KOPT-K1 (cell line): ENCODE measurements at regions not wholly inside any gene's neighbourhood (a gene's known extent, or its start where the extent isn't known, plus 50 kb on each side); places are given as distances from the start of the nearest gene placed in this dataset.
"Not testable (repeated sequence)": the region's sequence is repeated elsewhere in the genome, so short reads cannot be mapped to it uniquely, and the experiment has no call there.

Experiments
- H3K27ac ChIP-seq: fragments of 200-600 bp; sonication (generic); 2 replicates; pipeline ENCODE4 v1.5.1; 2016; ENCODE audit warnings: antibody characterized with exemption, mild to moderate bottlenecking, low read depth, low read length; ENCODE audit not compliant: poor library complexity, severe bottlenecking
- H3K36me3 ChIP-seq: fragments of 200-600 bp; sonication (generic); 2 replicates; pipeline ENCODE4 v1.5.1; 2017; ENCODE audit warnings: antibody characterized with exemption, mild to moderate bottlenecking, low read length, moderate library complexity; ENCODE audit not compliant: insufficient read depth
- H3K9me3 ChIP-seq: fragments of 200-600 bp; sonication (generic); 2 replicates; pipeline ENCODE4 v1.5.1; 2017; ENCODE audit warnings: antibody characterized with exemption, low read length, mild to moderate bottlenecking; ENCODE audit not compliant: insufficient read depth, poor library complexity, severe bottlenecking

- H3K9me3 ChIP-seq: peaks cover 8% of the 10 kb centered on the region
- H3K27ac ChIP-seq: no peak overlapping the region
- no peaks in the 10 kb centered on the region for H3K36me3 ChIP-seq
Measured at GRCh38 chr5:15013654-15014463, 142.3 kb upstream of the ANKH start.

- H3K9me3 ChIP-seq: peaks cover 3% of the 10 kb centered on the region
- H3K36me3 ChIP-seq: no peaks in the 10 kb centered on the region
- no peak overlapping the region for H3K27ac ChIP-seq
Measured at GRCh38 chr5:15012061-15012460, 140.5 kb upstream of the ANKH start.

GRCh38 chr5:15010936-15011335, 139.4 kb upstream of the ANKH start:
- no peak overlapping the region for H3K27ac ChIP-seq
- H3K36me3 ChIP-seq: no peaks in the 10 kb centered on the region
- H3K9me3 ChIP-seq: no peaks in the 10 kb centered on the region

GRCh38 chr5:15009420-15009819, 137.8 kb upstream of the ANKH start:
- Histone ChIP-seq H3K36me3 (no peaks in the 10 kb centered on the region), H3K9me3 (no peaks in the 10 kb centered on the region), H3K27ac (no peak overlapping the region)

GRCh38 chr5:15008921-15009320, 137.3 kb upstream of the ANKH start:
- Histone ChIP-seq H3K36me3 (no peaks in the 10 kb centered on the region), H3K27ac (no peak overlapping the region), H3K9me3 (no peaks in the 10 kb centered on the region)

- Histone ChIP-seq H3K27ac (no peak overlapping the region), H3K9me3 (no peaks in the 10 kb centered on the region)
Measured at GRCh38 chr5:15008476-15008875, 136.9 kb upstream of the ANKH start.

GRCh38 chr5:15007646-15008045, 136.1 kb upstream of the ANKH start:
- Histone ChIP-seq H3K27ac (no peak overlapping the region), H3K36me3 (no peaks in the 10 kb centered on the region), H3K9me3 (no peaks in the 10 kb centered on the region)

More at GRCh38 chr5:15008476-15008875, 136.9 kb upstream of the ANKH start:
- H3K36me3 ChIP-seq: no peaks in the 10 kb centered on the region

GRCh38 chr5:15004506-15004905, 132.9 kb upstream of the ANKH start:
- no peak overlapping the region for H3K27ac ChIP-seq
- H3K9me3 ChIP-seq: no peaks in the 10 kb centered on the region
- H3K36me3 ChIP-seq: no peaks in the 10 kb centered on the region

GRCh38 chr5:15003511-15003920, 131.9 kb upstream of the ANKH start:
- H3K36me3 ChIP-seq: no peaks in the 10 kb centered on the region
- peaks cover 3% of the 10 kb centered on the region for H3K9me3 ChIP-seq
- H3K27ac ChIP-seq: no peak overlapping the region

- H3K9me3 ChIP-seq: peaks cover 10% of the 10 kb centered on the region
- H3K27ac ChIP-seq: no peak overlapping the region
- no peaks in the 10 kb centered on the region for H3K36me3 ChIP-seq
Measured at GRCh38 chr5:15002791-15003190, 131.2 kb upstream of the ANKH start.

GRCh38 chr5:15002173-15002572, 130.6 kb upstream of the ANKH start:
- no peaks in the 10 kb centered on the region for H3K36me3 ChIP-seq
- peaks cover 13% of the 10 kb centered on the region for H3K9me3 ChIP-seq
- no peak overlapping the region for H3K27ac ChIP-seq

GRCh38 chr5:15001517-15001916, 129.9 kb upstream of the ANKH start:
- Histone ChIP-seq H3K36me3 (no peaks in the 10 kb centered on the region), H3K27ac (no peak overlapping the region), H3K9me3 (peaks cover 13% of the 10 kb centered on the region)

GRCh38 chr5:14998491-14998890, 126.9 kb upstream of the ANKH start:
- no peaks in the 10 kb centered on the region for H3K36me3 ChIP-seq
- H3K9me3 ChIP-seq: peaks cover 13% of the 10 kb centered on the region
- H3K27ac ChIP-seq: no peak overlapping the region

GRCh38 chr5:14996997-14997396, 125.4 kb upstream of the ANKH start:
- no peaks in the 10 kb centered on the region for H3K36me3 ChIP-seq
- no peak overlapping the region for H3K27ac ChIP-seq
- H3K9me3 ChIP-seq: peaks cover 13% of the 10 kb centered on the region

- Histone ChIP-seq H3K9me3 (peaks cover 13% of the 10 kb centered on the region), H3K27ac (no peak overlapping the region), H3K36me3 (no peaks in the 10 kb centered on the region)
Measured at GRCh38 chr5:14995229-14995628, 123.7 kb upstream of the ANKH start.

- peaks cover 11% of the 10 kb centered on the region for H3K9me3 ChIP-seq
- not testable (repeated sequence) for H3K27ac ChIP-seq, H3K36me3 ChIP-seq
Measured at GRCh38 chr5:14993459-14994133, 122.0 kb upstream of the ANKH start.
